NCI-H345 (cell line): ENCODE measurements at regions not wholly inside any gene's neighbourhood (a gene's known extent, or its start where the extent isn't known, plus 50 kb on each side); places are given as distances from the start of the nearest gene placed in this dataset.

Source experiments
- DNase-seq: peaks from one replicate; lab custom pipeline; 2025; lab: John Stamatoyannopoulos, UW

- no peak for DNase-seq
Measured at GRCh38 chr18:21997207-21998143, 171.9 kb upstream of the GATA6 start.

- DNase-seq = no peak
Measured at GRCh38 chr18:21998486-21998885, 170.9 kb upstream of the GATA6 start.

GRCh38 chr18:22001912-22002487 is 167.4 kb upstream of the GATA6 start:
- no peak for DNase-seq

GRCh38 chr18:22005191-22005841 is 164.1 kb upstream of the GATA6 start:
- DNase-seq = no peak

GRCh38 chr18:22006458-22006857 is 162.9 kb upstream of the GATA6 start:
- no peak for DNase-seq

- no peak for DNase-seq
Measured at GRCh38 chr18:22009242-22009641, 160.1 kb upstream of the GATA6 start.

GRCh38 chr18:22013993-22014392 is 155.4 kb upstream of the GATA6 start:
- no peak for DNase-seq

- no peak for DNase-seq
Measured at GRCh38 chr18:22015156-22015555, 154.2 kb upstream of the GATA6 start.

- no peak for DNase-seq
Measured at GRCh38 chr18:22018366-22018765, 151.0 kb upstream of the GATA6 start.

- DNase-seq = no peak
Measured at GRCh38 chr18:22019193-22019592, 150.2 kb upstream of the GATA6 start.

GRCh38 chr18:22020127-22020866 is 149.1 kb upstream of the GATA6 start:
- no peak for DNase-seq

- DNase-seq = no peak
Measured at GRCh38 chr18:22020867-22021370, 148.5 kb upstream of the GATA6 start.

GRCh38 chr18:22021701-22022100 is 147.7 kb upstream of the GATA6 start:
- no peak for DNase-seq

- DNase-seq = no peak
Measured at GRCh38 chr18:22024924-22025323, 144.5 kb upstream of the GATA6 start.

- DNase-seq = no peak
Measured at GRCh38 chr18:22026362-22026761, 143.0 kb upstream of the GATA6 start.

- no peak for DNase-seq
Measured at GRCh38 chr18:22026889-22027288, 142.5 kb upstream of the GATA6 start.

GRCh38 chr18:22031611-22032010 is 137.8 kb upstream of the GATA6 start:
- DNase-seq = no peak

- DNase-seq = no peak
Measured at GRCh38 chr18:22032392-22032961, 136.9 kb upstream of the GATA6 start.

GRCh38 chr18:22033085-22033484 is 136.3 kb upstream of the GATA6 start:
- no peak for DNase-seq

- DNase-seq = no peak
Measured at GRCh38 chr18:22034276-22034675, 135.1 kb upstream of the GATA6 start.

GRCh38 chr18:22040533-22040932 is 128.9 kb upstream of the GATA6 start:
- no peak for DNase-seq

GRCh38 chr18:22043837-22044236 is 125.6 kb upstream of the GATA6 start:
- no peak for DNase-seq
